Kidney (tissue), 13 donors: ENCODE measurements at regions not wholly inside any gene's neighbourhood (a gene's known extent, or its start where the extent isn't known, plus 50 kb on each side); places are given as distances from the start of the nearest gene placed in this dataset.

Source experiments
- DNase-seq, 5 donors: peaks; one replicate each; pipeline ENCODE4 v3.0.0-alpha.2; 2013 to 2020
- FAIRE-seq: peaks from 2 replicates; lab custom pipeline; 2012; peaks lifted over from hg19 to GRCh38; lab: Jason Lieb, UNC
- H3K27ac ChIP-seq, 2 donors: one replicate each; pipeline ENCODE4 v1.7.0; 2013; ENCODE audit warnings: low read depth in 2 of 2, low read length in 2 of 2, inconsistent platforms in 1 of 2
- H3K27me3 ChIP-seq: one replicate; pipeline ENCODE4 v1.7.1; 2013; ENCODE audit warnings: low read length, inconsistent platforms; ENCODE audit not compliant: control insufficient read depth, insufficient read depth
- H3K36me3 ChIP-seq, 3 donors: one replicate each; pipeline versions ENCODE4 v1.7.0 to v1.7.1; 2013; ENCODE audit warnings: low read length in 3 of 3, control low read depth in 1 of 3, inconsistent platforms in 1 of 3; ENCODE audit not compliant: insufficient read depth in 3 of 3, control insufficient read depth in 2 of 3
- H3K4me1 ChIP-seq, 3 donors: one replicate each; pipeline versions ENCODE4 v1.7.0 to v1.7.1; 2013; ENCODE audit warnings: low read length in 3 of 3, inconsistent platforms in 1 of 3, low read depth in 1 of 3; ENCODE audit not compliant: control insufficient read depth in 2 of 3, insufficient read depth in 2 of 3
- H3K4me3 ChIP-seq, 3 donors: one replicate each; pipeline versions ENCODE4 v1.7.0 to v1.8.1; 2013; ENCODE audit warnings: low read length in 3 of 3, control low read depth in 1 of 3, inconsistent platforms in 1 of 3
- H3K9ac ChIP-seq, 3 donors: one replicate each; pipeline versions ENCODE4 v1.7.0 to v1.7.1; 2013; ENCODE audit warnings: low read length in 3 of 3, control low read depth in 1 of 3, inconsistent platforms in 1 of 3
- H3K9me3 ChIP-seq, 3 donors: one replicate each; pipeline versions ENCODE4 v1.7.0 to v1.7.1; 2013; ENCODE audit warnings: low read length in 3 of 3, control low read depth in 1 of 3, inconsistent platforms in 1 of 3; ENCODE audit not compliant: control insufficient read depth in 2 of 3, insufficient read depth in 1 of 3
- CTCF ChIP-seq: IDR thresholded peaks from 3 replicates; pipeline ENCODE4 v1.5.1; 2012; ENCODE audit warnings: mild to moderate bottlenecking, moderate library complexity, borderline replicate concordance; ENCODE audit not compliant: insufficient read depth; ENCODE audit errors: extremely low read depth
- intact Hi-C: fragments of 100-400 bp; cut with DNase I; formaldehyde crosslinking; loops from one replicate; pipeline ENCODE4 v1.11.1; 2022
- donor health status: control.
- donor health status: control.
- donor health status: control.
- donor health status: control.
- donor health status: control.
- donor health status: DM: yes; HTN: yes; CAD: no.
- donor health status: Normal renal cell carcinoma (clear cell type).

- Histone ChIP-seq H3K9me3 (no peaks in the 10 kb centered on the region), H3K36me3 (no peaks in the 10 kb centered on the region), H3K9ac (no peak overlapping the region), H3K27me3 (no peaks in the 10 kb centered on the region), H3K4me3 (no peak overlapping the region), H3K27ac (no peak overlapping the region), H3K4me1 (peaks cover 0 to 2% (median 0%) of the 10 kb centered on the region in 3 donors)
- no peak for TF ChIP-seq CTCF
- FAIRE-seq: no peak
- DNase-seq: no peak
- intact Hi-C loops: no loop called here
Observed at GRCh38 chr3:160047876-160048275, 59.2 kb downstream of the IL12A start.

GRCh38 chr3:160049038-160049437 is 60.4 kb downstream of the IL12A start:
- DNase-seq (no peak), FAIRE-seq (no peak)
- no peak overlapping the region for H3K27ac ChIP-seq
- H3K9ac ChIP-seq: no peak overlapping the region
- H3K4me3 ChIP-seq: no peak overlapping the region
- no peaks in the 10 kb centered on the region for H3K27me3 ChIP-seq
- no peak for TF ChIP-seq CTCF
- H3K36me3 ChIP-seq: no peaks in the 10 kb centered on the region
- peaks cover 0 to 2% (median 0%) of the 10 kb centered on the region in 3 donors for H3K4me1 ChIP-seq
- no peaks in the 10 kb centered on the region for H3K9me3 ChIP-seq
- intact Hi-C loops: no loop called here

GRCh38 chr3:160049565-160049964 is 60.9 kb downstream of the IL12A start:
- DNase-seq: peak in 4 of 5 donors; percentile 30 to 66 (median 51)
- no peak overlapping the region for H3K27ac ChIP-seq
- intact Hi-C loops: no loop called here
- no peaks in the 10 kb centered on the region for H3K36me3 ChIP-seq
- no peak overlapping the region for H3K4me3 ChIP-seq
- peaks cover 0 to 2% (median 0%) of the 10 kb centered on the region in 3 donors for H3K4me1 ChIP-seq
- no peak for FAIRE-seq
- TF ChIP-seq CTCF: no peak
- no peak overlapping the region for H3K9ac ChIP-seq
- H3K9me3 ChIP-seq: no peaks in the 10 kb centered on the region
- no peaks in the 10 kb centered on the region for H3K27me3 ChIP-seq

GRCh38 chr3:160049988-160050387 is 61.4 kb downstream of the IL12A start:
- DNase-seq: no peak
- H3K9ac ChIP-seq: no peak overlapping the region
- no peak overlapping the region for H3K4me3 ChIP-seq
- no peaks in the 10 kb centered on the region for H3K27me3 ChIP-seq
- intact Hi-C loops: no loop called here
- peaks cover 0 to 2% (median 0%) of the 10 kb centered on the region in 3 donors for H3K4me1 ChIP-seq
- no peak overlapping the region for H3K27ac ChIP-seq
- no peak for FAIRE-seq
- no peaks in the 10 kb centered on the region for H3K9me3 ChIP-seq
- TF ChIP-seq CTCF: no peak
- no peaks in the 10 kb centered on the region for H3K36me3 ChIP-seq
